ENCODE measurements at regions not wholly inside any gene's neighbourhood (a gene's known extent, or its start where the extent isn't known, plus 50 kb on each side); places are given as distances from the start of the nearest gene placed in this dataset.
"Not testable (repeated sequence)": the region's sequence is repeated elsewhere in the genome, so short reads cannot be mapped to it uniquely, and the experiment has no call there.

- DNase-seq (ENCODE audit: low read depth, low spot score), result no peak
Observed at GRCh38 chr2:198639580-198639979, 818.2 kb downstream of the SATB2 start.

DNA sequence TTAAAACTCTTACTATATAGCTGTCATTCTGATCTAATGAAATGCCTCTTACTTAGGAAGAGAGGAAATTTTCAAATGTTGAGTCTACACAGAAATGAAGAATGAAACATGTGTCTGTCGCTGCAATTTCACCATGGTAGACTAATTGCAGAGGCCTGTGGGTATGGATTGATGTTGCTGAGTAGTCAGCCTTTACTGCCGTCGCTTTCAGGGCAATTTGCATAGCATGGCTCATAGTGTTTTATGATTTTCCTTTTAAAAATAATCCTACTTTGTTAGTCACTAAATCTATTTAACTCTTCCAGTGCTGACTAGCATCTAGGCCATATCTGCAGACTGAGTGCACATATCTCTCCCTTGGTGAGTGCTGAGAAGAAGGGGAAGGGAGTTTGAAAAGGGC is 819.2 kb downstream of the SATB2 start:
- DNase-seq (ENCODE audit: low read depth, low spot score), result no peak

DNA sequence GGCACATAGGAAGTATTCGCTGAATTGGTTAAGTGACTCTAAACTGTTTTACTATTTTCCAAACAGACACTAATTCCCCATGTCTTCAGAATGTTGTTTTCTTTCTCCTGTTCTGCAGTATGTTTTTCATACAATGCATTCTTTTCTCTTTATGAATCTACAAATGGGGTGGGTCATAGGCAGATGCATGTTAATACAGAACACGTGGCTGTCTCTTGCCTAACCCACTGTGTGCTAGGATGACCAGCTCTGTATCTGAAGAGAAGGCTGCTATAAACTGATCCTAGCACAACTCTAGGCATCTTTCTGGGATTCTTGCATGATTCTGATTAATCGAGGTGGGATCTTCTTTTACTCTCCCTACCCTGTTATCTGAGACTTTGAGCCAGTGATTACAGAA is 826.0 kb downstream of the PLCL1 start:
- DNase-seq (ENCODE audit: low read depth, low spot score), result no peak

GRCh38 chr2:198628596-198628995 is 824.2 kb downstream of the PLCL1 start:
- no peak for DNase-seq (ENCODE audit: low read depth, low spot score)

DNA sequence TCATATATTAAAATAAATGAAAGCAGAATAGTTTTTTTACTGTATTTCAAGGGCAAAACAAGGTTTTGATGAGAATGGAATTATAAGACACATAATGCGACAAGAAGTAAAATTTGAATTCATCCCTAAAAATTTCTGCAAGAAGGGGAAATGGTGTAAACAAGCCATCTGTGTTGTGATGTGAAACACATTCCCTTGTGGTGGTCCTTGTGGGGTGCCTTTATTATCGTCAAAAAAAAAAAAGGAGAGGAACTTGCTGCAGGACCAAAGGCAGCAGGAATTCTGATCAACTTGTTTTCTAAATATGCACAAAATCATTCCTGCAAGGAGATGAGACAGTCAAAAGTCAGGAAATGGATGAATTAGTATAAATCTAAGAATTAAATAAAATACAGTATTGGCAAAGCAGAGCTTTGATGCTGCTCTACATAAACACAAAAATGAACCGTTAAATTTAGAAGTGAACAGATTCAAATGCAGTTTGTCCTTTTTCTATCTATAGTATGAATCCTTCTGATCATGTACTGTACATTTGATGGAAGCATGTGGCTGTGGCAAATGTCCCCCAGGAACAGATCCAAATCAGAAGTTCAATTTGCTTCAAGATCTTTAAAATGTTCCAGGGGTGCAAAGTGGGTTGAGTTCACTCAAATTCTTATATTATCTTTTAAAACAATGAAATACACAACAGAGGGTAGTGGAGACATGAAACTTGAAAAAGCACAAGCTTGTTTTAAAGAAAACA is 818.8 kb downstream of the PLCL1 start:
- no peak for DNase-seq (ENCODE audit: low read depth, low spot score)

GRCh38 chr2:198615972-198616371 is 811.6 kb downstream of the PLCL1 start:
- no peak for DNase-seq (ENCODE audit: low read depth, low spot score)

DNA sequence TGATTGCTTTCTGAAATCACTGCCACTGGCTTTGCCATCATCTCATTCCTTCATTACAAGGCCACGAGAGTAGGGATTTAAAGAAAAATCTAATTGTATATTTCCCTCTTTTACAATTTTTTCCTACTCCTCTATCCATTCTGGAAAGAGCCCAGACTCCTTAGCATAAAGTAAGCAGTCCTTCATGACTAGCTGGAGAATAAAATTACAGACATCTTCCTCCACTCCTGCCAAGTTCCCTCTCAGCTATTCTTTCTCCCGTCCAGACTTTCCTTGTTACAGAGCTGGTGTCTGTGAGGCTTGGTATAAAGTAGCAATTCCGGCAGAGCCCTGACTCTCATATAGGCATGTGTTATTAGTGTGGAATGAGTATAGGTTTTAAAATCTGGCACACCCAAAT is 806.8 kb downstream of the PLCL1 start:
- no peak for DNase-seq (ENCODE audit: low read depth, low spot score)

DNA sequence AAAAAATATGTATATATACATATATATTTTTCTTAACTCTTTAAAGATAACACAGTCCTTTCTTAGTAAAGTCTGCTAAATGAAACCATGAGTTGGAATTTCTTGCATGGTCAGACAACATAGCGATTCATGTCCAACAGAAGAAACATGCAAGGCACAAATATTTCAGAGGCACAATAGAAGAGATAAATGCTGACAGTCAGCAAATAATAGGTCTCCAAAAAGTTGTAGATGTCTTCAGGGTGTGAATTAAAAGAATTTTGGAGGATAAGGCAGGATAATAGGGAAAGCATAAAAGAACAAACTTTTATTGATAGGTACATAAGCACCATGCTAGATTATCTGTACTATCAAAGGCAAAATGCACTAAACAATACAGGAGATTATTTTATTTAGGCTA is 800.2 kb downstream of the PLCL1 start:
- DNase-seq (ENCODE audit: low read depth, low spot score), result no peak

DNA sequence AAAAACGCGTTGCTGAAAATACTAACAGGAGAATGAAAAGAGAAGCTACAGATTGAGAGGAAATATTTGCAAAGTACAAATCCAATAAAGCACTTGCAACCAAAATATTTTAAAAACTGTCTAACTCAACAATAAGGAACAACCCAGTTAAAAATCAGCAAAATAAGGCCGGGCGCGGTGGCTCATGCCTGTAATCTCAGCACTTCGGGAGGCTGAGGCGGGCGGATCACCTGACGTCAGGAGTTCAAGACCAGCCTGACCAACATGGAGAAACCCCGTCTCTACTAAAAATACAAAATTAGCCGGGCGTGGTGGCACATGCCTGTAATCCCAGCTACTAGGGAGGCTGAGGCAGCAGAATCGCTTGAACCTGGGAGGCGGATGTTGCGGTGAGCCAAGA is 798.6 kb downstream of the PLCL1 start:
- DNase-seq (ENCODE audit: low read depth, low spot score), result not testable (repeated sequence)

DNA sequence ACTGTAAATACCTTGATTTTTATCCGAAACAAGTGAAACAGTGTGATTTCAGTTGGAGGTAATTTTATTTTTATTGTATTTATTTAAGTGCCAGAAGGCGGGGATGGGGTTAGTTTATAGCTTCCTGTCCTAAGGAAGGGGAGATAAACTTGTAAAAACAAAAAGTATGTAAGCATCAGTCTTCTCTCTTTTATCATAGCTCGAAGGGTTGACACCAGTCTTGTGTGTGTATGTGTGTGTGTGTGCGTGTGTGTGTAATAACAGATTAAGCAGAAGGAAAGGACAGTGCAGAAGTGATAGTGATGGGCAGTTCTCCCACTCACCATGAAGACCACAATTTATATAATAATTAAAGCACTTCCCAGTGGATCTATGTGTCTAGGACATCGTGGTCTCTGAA is 793.3 kb downstream of the PLCL1 start:
- DNase-seq (ENCODE audit: low read depth, low spot score), result no peak

- DNase-seq (ENCODE audit: low read depth, low spot score), result no peak
Observed at GRCh38 chr2:198596985-198597384, 792.6 kb downstream of the PLCL1 start.

DNA sequence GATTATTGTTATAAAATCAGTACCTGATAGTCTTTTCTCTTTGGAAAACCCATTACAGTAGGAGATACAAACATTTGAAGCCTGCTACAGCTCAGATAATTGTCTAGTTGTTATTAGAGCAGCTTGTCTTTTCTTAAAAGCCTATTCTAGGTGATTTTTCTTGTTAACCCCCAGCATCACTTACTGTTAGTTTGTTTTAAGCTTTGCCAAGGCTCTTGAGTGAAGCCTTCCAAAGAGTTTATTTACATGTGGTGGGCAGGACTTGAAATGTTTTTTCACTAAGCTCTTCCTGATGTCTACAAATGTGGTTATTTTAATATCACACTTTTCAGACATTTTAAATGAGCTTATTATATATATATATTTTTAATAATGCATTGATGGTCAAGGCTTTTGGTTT is 791.3 kb downstream of the PLCL1 start:
- no peak for DNase-seq (ENCODE audit: low read depth, low spot score)

DNA sequence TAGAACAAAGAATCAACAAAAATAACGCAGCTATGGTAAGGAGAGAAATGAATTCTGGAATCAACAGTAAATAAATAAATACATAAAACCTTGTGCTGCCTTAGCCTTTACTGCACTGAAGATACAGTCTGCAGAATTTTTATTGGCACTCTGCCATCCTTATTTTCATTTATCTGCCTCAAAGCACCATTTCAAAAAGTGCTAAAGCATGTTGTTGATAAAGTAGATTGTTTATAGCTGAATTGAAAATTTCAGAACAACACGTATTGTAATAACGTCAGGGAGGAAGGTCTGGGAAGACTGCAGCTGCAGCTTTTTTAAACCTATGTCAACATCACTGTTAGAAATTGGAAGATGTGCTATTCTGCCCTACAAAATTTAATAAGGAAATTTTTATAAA is 787.2 kb downstream of the PLCL1 start:
- DNase-seq (ENCODE audit: low read depth, low spot score), result no peak

- no peak for DNase-seq (ENCODE audit: low read depth, low spot score)
Observed at GRCh38 chr2:198587741-198588140, 783.3 kb downstream of the PLCL1 start.

DNA sequence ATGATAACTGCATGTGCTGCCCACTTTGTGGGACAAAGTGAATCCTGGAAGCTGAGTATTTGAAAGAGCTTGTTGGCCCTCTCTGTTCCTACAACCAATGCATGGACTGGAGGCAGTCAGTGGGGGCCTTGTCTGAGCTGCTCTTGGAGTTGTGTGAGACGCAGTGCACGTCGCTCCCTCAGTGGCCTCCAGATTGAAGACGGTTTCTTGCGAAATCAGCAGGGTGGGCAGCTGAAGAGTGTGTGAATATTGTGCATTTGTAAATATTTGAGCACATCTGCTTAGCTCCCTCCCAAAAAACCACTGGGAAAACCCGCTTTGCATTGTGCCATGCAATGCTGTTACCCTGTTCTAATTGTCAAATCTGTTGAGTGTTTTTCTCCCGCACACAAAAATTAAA is 782.8 kb downstream of the PLCL1 start:
- no peak for DNase-seq (ENCODE audit: low read depth, low spot score)

GRCh38 chr2:198571393-198571792 is 767.0 kb downstream of the PLCL1 start:
- no peak for DNase-seq (ENCODE audit: low read depth, low spot score)

- no peak for DNase-seq (ENCODE audit: low read depth, low spot score)
Observed at GRCh38 chr2:198558176-198558575, 753.8 kb downstream of the PLCL1 start.

DNA sequence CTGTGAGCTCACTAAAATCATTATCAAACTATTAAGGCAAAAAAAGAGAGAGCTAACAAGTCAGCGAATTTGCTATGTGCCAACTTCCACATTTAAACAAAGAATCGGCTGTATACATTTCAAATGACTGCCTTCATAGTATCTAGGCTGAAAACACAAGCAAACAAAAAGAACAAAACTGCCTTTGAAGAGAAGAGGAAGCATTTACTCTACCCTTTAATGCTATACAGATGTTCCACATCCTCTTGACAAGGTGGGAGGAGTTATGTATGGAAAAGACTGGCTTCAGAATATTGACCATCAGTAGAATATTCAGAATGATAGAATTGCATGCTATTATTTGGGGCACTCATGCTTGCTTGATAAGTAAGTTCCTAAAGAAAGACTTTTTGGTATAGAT is 741.7 kb downstream of the PLCL1 start:
- DNase-seq (ENCODE audit: low read depth, low spot score), result no peak

GRCh38 chr2:198545411-198545810 is 741.0 kb downstream of the PLCL1 start:
- no peak for DNase-seq (ENCODE audit: low read depth, low spot score)

- no peak for DNase-seq (ENCODE audit: low read depth, low spot score)
Observed at GRCh38 chr2:198544461-198544860, 740.1 kb downstream of the PLCL1 start.

DNA sequence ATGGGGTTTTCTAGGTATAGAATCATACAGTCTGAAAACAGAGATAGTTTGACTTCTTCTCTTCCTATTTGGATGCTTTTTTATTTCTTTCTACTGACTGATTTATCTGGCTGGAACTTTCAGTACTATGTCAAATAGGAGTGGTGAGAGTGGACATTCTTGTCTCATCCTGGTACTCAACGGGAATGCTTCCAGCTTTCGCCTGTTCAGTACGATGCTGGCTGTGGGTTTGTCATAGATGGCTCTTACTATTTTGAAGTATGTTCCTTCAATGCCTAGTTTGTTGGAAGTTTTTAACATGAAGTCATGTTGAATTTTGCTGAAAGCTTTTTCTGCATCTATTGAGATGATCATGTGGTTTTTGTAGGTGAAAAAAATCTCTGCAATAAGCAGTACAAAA is 730.4 kb downstream of the PLCL1 start:
- no peak for DNase-seq (ENCODE audit: low read depth, low spot score)

DNA sequence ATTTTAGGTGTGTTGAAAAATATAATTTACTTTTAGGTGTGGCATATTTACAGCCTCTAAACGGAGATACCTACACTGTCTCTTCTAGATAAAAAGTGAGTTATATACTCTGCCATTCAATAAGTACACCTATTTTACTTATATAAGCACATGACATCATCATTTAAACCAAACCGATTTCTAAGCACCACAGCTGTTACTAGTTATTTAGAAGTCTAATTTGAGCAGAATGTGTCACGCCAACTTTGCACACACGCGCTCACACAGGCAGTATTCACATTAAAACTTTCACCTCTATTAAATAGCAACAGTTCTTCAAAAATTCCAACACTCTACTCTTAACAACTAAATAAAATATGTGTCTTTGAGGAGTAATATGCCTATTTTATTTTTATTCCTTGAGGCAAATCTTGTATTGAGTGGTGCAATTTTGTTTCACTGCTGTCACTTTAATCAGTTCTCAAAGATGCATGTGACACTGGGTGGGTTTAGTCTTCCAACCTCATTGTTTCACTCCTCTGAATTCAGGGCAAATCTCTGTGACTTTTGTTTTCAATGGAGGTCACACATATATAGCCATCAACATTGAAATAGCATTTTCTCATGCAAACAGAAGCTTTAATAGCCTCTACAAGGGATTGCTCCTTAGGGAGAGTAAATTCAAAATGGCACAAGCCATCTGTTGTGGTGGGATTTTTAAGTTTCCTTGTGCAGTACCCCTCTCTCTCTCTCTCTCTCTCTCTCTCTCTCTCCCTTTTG is 721.0 kb downstream of the PLCL1 start:
- no peak for DNase-seq (ENCODE audit: low read depth, low spot score)

DNA sequence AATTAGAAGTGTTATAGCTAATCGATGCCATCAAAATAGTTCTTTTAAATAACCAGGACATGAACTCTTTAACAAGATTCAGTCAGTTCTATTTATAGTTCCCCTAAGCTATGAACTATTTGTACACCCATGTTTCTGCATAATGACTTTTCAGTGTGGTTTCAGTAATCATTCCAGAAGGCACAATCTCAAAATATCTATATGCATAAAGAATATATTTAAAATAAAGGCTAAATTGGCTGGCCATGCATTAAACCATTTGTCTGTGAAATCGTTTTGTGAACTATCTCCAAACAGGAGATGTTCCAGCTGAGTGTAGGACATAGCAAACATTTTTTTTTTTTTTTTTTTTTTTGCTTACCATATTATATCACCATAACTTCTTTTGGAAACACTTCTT is 719.3 kb downstream of the PLCL1 start:
- no peak for DNase-seq (ENCODE audit: low read depth, low spot score)
